GM18520 (cell line): ENCODE measurements at regions not wholly inside any gene's neighbourhood (a gene's known extent, or its start where the extent isn't known, plus 50 kb on each side); places are given as distances from the start of the nearest gene placed in this dataset.
"Not testable (repeated sequence)": the region's sequence is repeated elsewhere in the genome, so short reads cannot be mapped to it uniquely, and the experiment has no call there.

ENCODE experiments used
- ATAC-seq: cut with Tn5 transposase; IDR thresholded peaks from one replicate; pipeline ENCODE4 v1.9.1; 2021; ENCODE audit not compliant: unreplicated experiment

DNA sequence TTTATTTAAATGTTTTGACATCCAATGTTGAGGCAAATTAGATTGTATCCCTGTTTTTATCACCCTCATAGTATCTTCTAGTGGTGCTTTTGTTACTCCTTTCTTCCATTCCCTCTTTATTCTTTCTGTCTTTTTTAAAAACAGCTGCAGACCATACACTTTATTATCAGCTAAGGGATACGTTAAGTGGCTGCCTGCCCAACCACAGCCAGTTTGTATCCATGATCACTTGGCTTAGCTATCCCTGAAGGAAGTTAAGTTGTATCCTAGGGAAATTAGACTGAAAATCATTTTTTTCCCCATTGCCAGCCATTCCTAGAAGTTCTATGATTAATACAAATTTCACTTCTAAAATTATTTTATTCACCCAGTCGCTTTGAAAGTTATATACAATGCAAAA, 1032.7 kb downstream of the NR2F1-AS1 start:
- ATAC-seq, result no peak

DNA sequence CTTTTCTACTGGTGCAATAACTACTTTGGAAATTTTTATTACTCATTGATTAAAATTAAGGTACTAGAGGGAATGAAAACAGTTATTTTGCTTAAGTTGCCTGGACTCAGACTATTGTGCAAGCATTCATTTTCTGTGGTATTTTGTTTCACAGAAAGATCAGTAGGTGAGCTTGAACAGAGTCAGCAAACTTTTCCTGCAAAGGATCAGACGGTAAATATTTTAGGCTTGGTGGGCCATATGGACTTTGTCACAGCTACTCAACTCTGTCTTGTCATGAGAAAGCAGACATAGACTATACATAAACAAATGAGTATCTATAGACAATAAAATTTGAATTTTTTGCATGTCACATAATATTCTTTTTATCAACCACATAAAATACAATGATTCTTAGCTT, 1036.4 kb downstream of the NR2F1-AS1 start:
- no peak for ATAC-seq

DNA sequence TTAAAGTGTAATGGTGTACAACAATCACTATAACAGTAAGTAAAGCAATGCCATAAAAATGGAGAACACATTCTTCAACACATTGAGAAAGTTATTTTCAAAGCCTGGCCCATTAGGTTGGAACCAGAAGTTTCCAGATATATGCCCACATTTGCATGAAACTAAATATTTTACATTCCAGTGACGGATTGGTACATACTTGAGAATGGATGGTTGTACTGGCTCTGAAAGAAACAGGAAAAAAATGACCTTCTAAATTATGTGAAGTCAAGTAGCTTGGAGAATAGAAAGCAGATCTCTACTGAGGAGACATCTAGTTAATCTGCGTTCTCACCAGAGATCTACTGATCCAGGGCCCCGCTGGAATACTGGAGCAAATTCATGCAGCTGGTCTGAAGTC, 1037.0 kb downstream of the NR2F1-AS1 start:
- no peak for ATAC-seq

DNA sequence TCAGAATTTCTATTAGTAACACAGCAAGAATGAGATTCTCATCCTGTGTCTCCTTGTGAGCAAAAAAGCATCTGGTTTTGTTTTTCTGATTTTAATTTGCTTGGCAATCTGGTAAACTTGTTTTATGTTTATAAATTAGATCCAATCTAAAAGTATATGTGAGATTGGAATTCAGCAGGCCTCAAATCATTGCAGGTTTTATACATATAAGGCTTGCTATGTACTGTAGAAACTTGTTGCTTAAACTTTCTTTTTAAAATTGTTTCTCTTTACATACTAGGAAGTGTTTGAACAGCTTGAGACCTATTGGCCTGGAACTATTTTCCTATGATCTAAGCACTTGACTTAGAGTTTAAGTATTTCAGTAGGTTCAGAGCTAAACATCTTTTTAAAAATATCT, 1037.8 kb downstream of the NR2F1-AS1 start:
- no peak for ATAC-seq

DNA sequence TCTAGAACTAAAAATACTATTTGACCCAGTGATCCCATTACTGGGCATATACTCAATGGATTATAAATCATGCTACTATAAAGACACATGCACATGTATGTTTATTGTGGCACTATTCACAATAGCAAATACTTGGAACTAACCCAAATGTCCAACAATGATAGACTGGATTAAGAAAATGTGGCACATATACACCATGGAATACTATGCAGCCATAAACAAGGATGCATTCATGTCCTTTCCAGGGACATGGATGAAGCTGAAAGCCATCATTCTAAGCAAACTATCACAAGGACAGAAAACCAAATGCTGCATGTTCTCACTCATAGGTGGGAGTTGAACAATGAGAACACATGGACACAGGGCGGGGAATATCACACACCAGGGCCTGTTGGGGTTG, 1039.0 kb downstream of the NR2F1-AS1 start:
- ATAC-seq, result not testable (repeated sequence)

DNA sequence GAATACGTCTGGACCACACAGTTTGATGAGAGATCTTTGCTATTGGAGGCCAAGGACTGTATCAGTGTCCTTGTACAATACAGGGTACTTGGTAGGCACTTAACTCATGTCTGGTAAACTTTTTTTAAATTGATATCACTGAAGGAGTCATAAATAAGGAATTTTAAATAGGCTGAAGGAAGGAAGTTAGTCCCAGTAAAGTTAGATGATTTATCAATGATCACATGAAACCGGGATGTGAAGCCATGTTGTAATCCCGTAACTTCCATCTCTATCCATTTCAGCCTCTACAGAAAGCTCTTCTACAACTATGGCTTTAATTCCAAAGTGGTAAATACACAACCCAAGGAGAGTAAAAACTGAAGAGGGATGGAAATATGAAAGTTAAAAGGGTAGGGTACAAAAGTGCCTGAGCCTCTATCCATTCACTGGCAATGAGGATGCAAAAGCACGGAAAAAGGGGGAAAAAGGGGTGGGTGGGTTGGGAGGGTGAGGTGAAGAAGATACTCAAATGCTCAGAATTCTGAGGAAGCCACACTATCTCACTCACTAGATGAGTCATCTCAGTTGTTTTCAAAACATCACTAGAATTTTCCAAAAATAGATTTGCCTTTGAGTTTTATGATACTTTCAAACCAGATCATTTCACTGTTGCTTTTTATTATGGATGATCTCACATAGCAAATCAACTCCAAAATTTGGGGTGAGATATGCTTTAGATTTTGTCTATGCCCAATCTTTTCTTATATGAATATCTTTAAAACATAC, 1053.5 kb downstream of the NR2F1-AS1 start:
- peak; percentile 79 for ATAC-seq

DNA sequence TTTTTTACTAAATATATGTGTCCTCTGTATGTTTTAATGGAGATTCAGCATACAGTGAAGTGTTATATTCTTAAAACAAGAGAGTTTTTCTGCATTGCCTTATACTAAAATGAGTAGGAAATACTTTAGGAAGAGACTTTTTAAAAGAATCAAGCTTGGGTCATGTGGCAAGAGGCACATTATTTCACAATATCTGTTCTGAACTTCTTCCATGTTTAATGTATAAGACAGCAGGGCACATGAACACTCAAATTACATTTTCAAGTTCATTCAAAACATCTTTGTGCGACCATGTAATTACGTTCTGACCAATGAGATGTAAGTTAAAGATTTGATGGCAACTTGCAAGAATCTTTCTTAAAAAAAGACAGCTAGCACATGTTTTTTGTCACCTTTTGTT, 1055.9 kb downstream of the NR2F1-AS1 start:
- ATAC-seq, result no peak

DNA sequence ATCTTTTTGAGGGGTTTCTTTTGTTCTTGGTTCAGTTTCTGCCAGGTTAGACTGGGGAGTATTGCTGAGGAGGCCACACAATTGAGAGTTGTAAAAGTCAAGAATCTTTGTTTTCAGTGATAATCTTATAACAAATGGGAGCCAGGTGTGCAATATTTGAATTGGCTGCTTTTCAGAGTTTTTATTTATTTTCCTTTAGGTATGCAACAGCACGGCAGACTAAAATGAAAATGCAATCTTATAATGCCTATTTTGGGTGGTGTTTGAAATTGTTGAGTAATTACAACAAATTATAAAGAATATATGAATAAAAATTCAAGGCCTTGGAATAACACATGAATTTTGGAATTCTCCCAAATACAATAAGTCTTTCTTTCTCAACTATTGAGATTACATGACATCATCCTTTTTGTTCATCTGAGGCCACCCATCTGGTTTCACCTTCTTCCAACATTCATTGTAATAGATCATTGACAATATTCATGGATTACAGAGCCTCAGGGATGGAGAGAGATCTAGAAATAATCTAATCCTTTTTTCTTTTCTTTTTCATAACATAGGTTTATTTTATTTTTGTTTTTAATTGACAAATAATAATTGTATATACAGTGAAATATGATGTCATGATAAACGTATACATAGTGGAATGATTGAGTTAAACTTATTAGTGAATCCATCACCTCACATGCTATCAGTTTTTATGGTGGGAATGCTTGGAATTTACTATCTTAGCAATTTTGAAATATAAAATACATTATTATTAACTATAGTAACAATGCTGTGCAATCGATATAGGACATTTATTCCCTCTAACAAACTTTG, 1061.0 kb downstream of the NR2F1-AS1 start:
- no peak for ATAC-seq

DNA sequence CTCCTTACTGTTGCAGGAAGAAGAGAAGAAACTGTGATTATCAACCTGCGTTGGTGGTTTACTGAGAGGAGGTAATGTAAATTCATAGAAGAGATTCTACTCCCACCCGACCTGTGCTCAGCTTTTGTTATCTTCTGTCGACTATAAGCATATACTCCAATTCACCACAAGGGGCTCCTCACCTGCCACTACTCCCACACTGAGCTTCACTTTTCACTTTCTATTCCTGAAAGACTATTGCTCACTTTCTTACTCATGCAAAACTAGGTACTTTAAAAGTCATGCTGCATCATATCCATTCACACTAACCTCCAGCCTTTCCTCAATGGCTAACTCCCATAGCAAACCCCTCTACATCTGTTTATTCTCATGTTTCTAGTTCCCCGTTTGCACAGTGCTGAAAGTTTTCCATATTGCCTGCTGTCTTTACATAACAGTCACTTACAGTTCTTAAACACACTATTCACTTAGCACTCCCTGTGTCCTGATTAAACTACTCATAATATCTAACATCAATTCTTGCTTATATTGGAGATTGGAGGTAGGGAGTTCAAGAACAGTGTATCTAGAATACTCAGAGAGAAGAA, 1062.6 kb downstream of the NR2F1-AS1 start:
- peak; percentile 99 for ATAC-seq

DNA sequence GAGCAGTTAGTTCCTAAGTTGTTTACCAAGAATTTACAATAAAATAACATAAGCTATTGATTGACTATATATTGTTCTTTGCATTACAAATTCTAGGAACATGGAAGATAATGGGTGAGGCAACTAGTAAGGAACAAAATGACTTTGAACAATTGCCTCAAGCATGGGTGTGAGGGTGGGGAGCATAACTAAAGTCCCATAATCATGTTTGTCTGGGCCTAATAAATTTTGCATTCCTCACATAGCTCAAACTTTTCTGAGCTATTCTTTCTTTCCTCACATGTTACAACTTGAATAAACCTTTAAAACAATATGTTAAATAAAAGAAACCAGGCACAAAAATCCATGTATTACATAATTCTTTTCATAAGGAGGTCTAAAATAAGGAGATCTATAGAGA, 1066.1 kb downstream of the NR2F1-AS1 start:
- ATAC-seq, result no peak

DNA sequence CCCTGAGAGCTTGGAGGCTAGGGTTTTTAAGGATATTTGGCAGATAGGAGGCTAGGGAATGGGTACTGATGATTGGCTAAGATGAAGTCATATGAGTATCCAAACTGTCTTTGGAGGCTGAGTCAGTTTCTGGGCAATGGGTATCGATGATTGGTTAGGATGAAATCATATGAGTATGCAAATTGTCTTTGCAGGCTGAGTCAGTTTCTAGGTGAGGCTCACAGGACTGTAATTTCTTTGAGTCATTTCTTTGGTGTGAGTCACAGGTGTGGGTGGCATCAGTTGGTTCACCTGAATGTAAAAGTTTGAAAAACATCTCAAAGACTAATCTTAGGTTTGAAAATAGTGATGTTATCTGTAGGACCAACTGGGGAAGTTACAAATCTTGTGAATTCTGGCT, 1068.0 kb downstream of the NR2F1-AS1 start:
- no peak for ATAC-seq

DNA sequence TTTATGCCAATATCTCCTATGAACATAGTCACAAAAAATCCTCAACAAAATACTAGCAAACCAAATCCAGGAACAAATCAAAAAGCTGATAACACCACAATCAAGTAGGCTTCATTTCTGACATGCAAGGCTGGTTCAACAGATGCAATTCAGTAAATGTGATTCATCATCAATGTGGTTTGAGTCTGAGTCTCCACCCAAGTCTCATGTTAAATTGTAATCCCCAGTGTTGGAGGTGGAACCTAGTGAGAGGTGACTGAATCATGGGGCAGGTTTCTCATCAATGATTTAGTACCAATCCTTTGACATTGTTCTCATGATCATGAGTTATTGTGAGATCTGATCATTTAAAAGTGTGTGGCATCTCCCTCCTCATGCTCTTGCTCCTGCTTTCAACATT, 1072.7 kb downstream of the NR2F1-AS1 start:
- no peak for ATAC-seq

DNA sequence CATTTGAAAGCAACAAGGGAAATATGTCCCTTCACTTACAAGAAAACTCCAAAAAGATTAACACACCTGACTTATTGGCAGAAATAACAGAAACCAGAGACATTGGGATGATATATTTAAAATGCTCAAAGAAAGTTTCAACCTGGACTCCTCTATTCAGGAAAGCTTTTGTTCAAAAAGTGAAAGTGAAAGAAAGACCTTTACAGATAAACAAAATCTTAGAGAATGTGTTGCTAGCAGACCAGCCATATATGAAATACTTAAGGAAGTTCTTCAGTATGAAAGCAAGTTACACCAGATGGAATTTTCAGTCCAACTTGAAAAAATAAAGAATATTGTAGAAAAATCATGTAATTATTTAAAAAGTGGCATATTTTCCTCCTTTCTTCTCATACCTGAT, 1075.1 kb downstream of the NR2F1-AS1 start:
- ATAC-seq, result no peak

DNA sequence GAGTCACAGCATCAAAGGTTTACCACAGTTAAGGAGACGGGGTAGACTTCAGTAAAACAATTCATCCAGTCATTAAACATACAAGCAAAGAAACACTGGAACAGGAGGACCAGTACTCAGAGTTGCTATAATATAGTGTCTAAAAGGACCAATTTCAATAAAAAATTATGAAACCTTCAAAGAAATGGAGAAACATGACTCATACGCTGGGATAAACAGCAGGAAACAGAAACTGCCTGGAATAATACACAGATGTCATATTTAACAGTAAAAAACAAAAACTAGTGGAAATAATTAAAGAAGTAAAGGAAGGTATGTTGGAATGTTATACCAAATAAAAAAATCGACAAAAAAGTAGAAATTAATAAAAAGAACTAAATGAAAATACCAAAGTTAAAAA, 1075.9 kb downstream of the NR2F1-AS1 start:
- ATAC-seq, result no peak

DNA sequence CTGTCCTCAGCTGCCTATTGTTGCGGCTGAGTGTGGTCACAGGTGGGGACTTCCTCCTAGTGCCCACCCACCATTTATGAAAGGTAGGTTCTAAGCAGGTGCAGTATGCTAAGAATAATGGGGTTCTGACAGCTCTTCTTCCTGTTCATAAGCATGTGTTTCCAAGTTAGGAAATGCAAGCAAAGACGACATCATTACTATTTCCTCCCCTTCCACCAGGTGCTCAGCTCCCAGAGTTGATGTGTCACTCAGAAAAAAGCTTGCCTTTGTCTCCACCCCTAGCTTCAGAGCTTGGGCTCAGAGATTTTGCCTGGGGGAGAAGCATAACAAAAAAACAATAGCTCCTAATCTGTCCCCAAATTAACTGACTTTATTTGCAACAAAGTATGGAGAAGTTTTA, 1076.7 kb downstream of the NR2F1-AS1 start:
- ATAC-seq, result no peak

DNA sequence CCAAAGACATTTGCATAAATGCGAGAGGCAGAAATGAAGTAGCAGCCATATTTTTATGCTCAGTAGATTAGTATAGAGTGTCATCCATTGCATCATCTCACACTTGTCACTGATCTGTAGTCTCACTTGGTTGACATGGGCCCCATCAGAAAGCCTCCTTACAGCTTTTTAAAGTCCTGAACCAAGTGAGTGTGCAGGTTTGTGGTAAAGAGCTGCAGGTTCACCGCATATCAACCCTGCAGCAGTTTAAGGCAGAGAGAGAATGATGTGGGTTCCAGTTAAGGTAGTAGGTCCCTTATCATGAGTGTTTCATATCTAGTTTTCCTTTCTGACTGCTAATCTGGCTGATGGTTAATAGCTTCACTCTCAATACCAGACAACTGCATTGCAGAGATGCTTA, 1080.3 kb downstream of the NR2F1-AS1 start:
- no peak for ATAC-seq

DNA sequence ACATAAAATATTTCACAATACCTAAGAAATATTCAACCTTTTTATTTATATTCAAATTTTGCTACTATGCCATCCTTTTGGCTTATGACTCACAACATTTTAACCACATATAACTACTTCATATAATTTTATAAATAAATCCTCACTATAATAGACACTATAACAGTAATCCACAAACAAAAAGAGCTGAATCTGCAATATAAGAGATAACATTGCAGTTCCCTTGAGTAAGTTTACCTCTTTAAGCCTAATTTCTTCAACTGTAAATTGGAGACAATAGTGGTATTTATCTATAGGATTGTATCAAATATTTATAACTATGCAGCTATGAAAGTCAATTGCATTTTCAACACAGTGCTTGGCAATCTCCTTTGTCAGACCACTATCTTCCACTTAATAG, 1084.5 kb downstream of the NR2F1-AS1 start:
- no peak for ATAC-seq

DNA sequence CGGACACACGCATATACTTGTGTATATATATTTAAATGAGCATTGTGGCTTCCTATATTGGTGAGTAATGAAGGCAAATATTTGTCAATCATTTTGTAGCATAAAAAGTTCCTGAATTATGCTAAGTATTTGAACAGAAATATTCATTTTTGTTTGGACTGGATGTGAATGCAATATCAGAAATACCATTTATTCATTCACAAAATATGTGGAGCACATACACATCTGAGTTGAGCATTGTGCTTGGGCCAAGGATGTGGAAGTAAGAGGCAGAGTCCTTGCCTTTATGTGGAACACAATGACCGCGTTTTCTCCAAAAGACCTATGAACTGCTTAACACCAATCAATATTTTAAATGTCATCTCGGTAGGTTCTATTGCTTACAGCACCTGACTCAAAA, 1086.5 kb downstream of the NR2F1-AS1 start:
- no peak for ATAC-seq

DNA sequence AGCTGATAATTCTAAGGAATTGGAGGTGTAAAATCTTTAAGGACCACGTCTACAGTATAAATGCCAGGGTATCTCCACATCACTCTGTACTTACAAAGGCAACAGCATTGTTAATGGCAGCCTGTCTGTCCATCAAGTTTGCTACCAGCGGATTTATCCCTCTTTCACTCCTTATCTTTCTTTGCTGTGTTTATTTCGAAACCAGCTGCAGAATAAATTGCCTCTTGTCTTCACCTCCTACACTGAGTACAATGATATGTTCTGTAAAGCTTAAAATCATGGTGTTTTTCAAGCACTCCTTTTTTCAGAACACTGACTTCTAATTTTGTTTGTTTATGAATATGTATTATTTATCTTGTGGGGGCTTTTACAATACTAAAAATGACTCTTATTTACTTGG, 1088.1 kb downstream of the NR2F1-AS1 start:
- no peak for ATAC-seq

DNA sequence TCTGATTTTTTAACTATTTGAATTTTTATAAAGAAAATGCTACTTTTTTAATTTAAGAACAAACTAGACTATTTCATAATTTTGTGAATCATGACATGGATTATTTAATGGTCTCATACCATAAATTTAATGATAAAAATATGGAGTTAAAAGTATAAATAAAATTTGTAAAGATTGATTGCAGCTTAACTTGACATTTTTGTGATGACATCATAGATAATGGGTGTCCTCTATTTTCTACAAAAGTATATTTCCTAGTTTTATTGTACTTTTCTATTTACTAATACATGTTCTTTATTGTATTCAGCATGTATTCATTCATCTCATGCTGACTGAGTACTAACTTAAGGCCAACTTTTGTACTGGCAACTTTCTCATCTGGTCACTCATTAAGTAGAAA, 1096.5 kb downstream of the NR2F1-AS1 start:
- no peak for ATAC-seq

DNA sequence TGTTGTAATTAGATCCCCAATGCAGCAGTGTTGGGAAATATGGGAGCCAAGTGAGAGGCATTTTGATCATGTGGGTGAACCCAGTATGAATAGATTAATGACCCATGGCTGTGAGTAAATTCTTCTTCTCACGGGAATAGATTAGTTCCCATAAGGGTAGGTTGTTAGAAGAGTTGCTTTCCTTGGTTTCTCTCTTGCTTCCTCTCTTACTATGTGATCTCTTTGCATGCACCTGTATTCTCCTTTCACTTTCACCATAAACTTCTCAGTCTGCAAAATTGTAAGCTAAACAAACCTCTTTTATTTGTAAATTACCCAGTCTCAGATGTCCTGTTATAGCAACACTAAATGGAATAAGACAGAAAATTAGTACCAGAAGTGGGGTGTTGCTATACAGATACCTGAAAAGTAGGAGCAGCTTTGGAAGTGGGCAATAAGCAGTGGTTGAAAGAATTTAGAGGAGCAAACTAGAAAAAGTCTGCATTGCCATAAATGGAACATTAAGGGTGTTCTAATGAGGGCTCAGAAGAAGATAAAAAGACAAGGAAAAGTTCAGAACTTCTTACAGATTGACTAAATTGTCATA, 1090.0 kb upstream of the ARRDC3 start:
- ATAC-seq, result no peak

DNA sequence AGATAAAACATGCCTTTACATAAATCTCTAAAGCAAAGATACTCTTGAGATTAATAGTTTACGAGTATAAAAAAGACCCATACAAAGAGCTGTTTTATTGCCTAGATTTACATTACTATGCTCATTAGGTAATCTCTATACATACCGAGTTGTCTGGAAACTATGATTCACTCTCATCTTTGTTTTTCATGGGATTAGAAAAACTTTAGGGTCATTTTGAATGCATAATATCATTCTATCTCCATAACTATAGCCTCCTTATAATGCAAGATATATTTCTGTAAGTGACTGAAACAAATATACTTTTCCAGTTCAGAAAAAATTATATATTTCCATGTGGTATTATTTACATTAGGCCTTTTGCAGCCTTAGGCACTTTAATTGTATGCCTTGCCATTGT, 1088.7 kb upstream of the ARRDC3 start:
- ATAC-seq, result no peak
